Heart left ventricle (tissue), 16 donors: ENCODE measurements at regions not wholly inside any gene's neighbourhood (a gene's known extent, or its start where the extent isn't known, plus 50 kb on each side); places are given as distances from the start of the nearest gene placed in this dataset.

Experiments used
- ATAC-seq, 4 donors: fragments of 200-7000 bp; cut with Tn5 transposase; one replicate each; pipeline ENCODE4 v1.9.1; 2020 to 2022; ENCODE audit warnings: moderate library complexity in 4 of 4, mild to moderate bottlenecking in 3 of 4, moderate number of reproducible peaks in 1 of 4
- DNase-seq, 5 donors: peaks; one replicate each; pipeline ENCODE4 v3.0.0-alpha.2; 2020
- H3K27ac ChIP-seq, 12 donors: fragments of 200-600 bp; sonication (generic) in 4 of 12; one replicate each; pipeline versions ENCODE4 v1.5.0 to v1.8.0; 2016 to 2022; ENCODE audit warnings: mild to moderate bottlenecking in 2 of 12
- H3K27me3 ChIP-seq, 9 donors: fragments of 200-600 bp; sonication (generic) in 2 of 9; one replicate each; pipeline versions ENCODE4 v1.5.1 to v1.8.0; 2016 to 2022; ENCODE audit warnings: mild to moderate bottlenecking in 3 of 9
- H3K36me3 ChIP-seq, 9 donors: fragments of 200-600 bp; sonication (generic) in 2 of 9; one replicate each; pipeline versions ENCODE4 v1.5.0 to v1.8.0; 2018 to 2022; ENCODE audit warnings: mild to moderate bottlenecking in 2 of 9
- H3K4me1 ChIP-seq, 12 donors: fragments of 200-600 bp; sonication (generic) in 4 of 12; one replicate each; pipeline versions ENCODE4 v1.5.0 to v1.8.0; 2016 to 2022; ENCODE audit warnings: mild to moderate bottlenecking in 3 of 12
- H3K4me3 ChIP-seq, 12 donors: fragments of 200-600 bp; sonication (generic) in 4 of 12; one replicate each; pipeline versions ENCODE4 v1.5.0 to v1.8.0; 2017 to 2022; ENCODE audit warnings: mild to moderate bottlenecking in 9 of 12, moderate library complexity in 4 of 12
- H3K9me3 ChIP-seq, 12 donors: fragments of 200-600 bp; sonication (generic) in 4 of 12; one replicate each; pipeline versions ENCODE4 v1.5.0 to v1.8.0; 2016 to 2022; ENCODE audit warnings: mild to moderate bottlenecking in 1 of 12
- CTCF ChIP-seq, 12 donors: fragments of 200-600 bp; sonication (generic) in 4 of 12; IDR thresholded peaks; one replicate each; pipeline versions ENCODE4 v1.5.0 to v1.8.0; 2018 to 2022; ENCODE audit warnings: antibody characterized with exemption in 12 of 12, mild to moderate bottlenecking in 5 of 12
- POLR2A ChIP-seq, 2 donors: fragments of 450-650 bp; IDR thresholded peaks; one replicate each; pipeline ENCODE4 v1.6.1; 2017; ENCODE audit warnings: antibody characterized with exemption in 2 of 2, mild to moderate bottlenecking in 2 of 2, moderate library complexity in 2 of 2
- WGBS, 4 donors: extraction: QIAGEN DNeasy Blood & Tissue Kit in 2 of 4; methylation state at CpG; one replicate each; pipeline versions ENCODE4 v1.1.5 to v1.1.7; 2013 to 2018; 5-methylcytosine and 5-hydroxymethylcytosine counted together
- intact Hi-C, 10 donors: fragments of 100-400 bp; cut with DNase I; formaldehyde crosslinking; loops; one replicate each; pipeline versions ENCODE4 v1.11.1 to v1.14.2; 2022
- donor health status: ischemic (EF 13 %, LVEDD 7.1; RV severe dilation, severe dysfunction).
- donor health status: healthy with polysubstance abuse.
- donor health status: DM: no; HTN: yes; CAD: no.
- donor health status: DM: no; HTN: no; CAD: no.
- donor health status: ischemic (EF 25% LVEDD 6.9; RV normal size, moderate dysfunction).
- donor health status: ischemic (EF 25% LVEDD 5.7; RV mildly dilated, moderate dysfunction).
- donor health status: healthy.
- donor health status: DM: yes; HTN: yes; CAD: no.
- donor health status: ischemic (EF 35%, LVEDD 5.7; RV mildly dilated, moderate dysfunction).
- donor health status: nonischemic (EF 11% LVEDD 7.7; RV severe dilation, severe dysfunction).
- donor health status: DM: yes; HTN: yes; CAD: no.
- donor health status: PGD.
- donor health status: ischemic (EF 29% LVEDD 5.4; RV normal size, mild dysfunction).
- donor health status: nonischemic (EF 23%, LVEDD 6.1; RV moderate dilation, normal function).

GRCh38 chr18:45266023-45266422 is 349.3 kb upstream of the SLC14A2 start:
- no peak overlapping the region for H3K4me3 ChIP-seq
- WGBS, 4 donors: 70 to 90% (median 73%) methylated on average over 3 of the region's 3 CpGs
- ATAC-seq (no peak), DNase-seq (no peak)
- TF ChIP-seq POLR2A (IDR thresholded peaks at IDR 0.05) (no peak), CTCF (IDR thresholded peaks at IDR 0.05) (no peak)
- no peak overlapping the region for H3K27ac ChIP-seq
- H3K36me3 ChIP-seq: no peaks in the 10 kb centered on the region
- no peaks in the 10 kb centered on the region for H3K27me3 ChIP-seq
- H3K4me1 ChIP-seq: no peaks in the 10 kb centered on the region
- peaks cover 0 to 6% (median under 1%) of the 10 kb centered on the region in 12 donors for H3K9me3 ChIP-seq
- intact Hi-C loops: no loop called here

- H3K9me3 ChIP-seq: peaks cover 0 to 19% (median 6%) of the 10 kb centered on the region in 12 donors
- no peaks in the 10 kb centered on the region for H3K27me3 ChIP-seq
- 87 to 95% (median 92%) methylated on average over 1 of the region's 1 CpG for WGBS, 4 donors
- ATAC-seq (no peak), DNase-seq (no peak)
- H3K4me3 ChIP-seq: no peak overlapping the region
- no peaks in the 10 kb centered on the region for H3K36me3 ChIP-seq
- intact Hi-C loops: no loop called here
- no peak overlapping the region for H3K27ac ChIP-seq
- no peaks in the 10 kb centered on the region for H3K4me1 ChIP-seq
- TF ChIP-seq POLR2A (IDR thresholded peaks at IDR 0.05): no peak
- no peak for TF ChIP-seq CTCF (IDR thresholded peaks at IDR 0.05)
Measured at GRCh38 chr18:45267622-45268021, 347.7 kb upstream of the SLC14A2 start.

GRCh38 chr18:45268583-45268982 is 346.7 kb upstream of the SLC14A2 start:
- H3K27ac ChIP-seq: no peak overlapping the region
- no peak for DNase-seq
- TF ChIP-seq CTCF (IDR thresholded peaks at IDR 0.05) (no peak), POLR2A (IDR thresholded peaks at IDR 0.05) (no peak)
- H3K36me3 ChIP-seq: no peaks in the 10 kb centered on the region
- peaks cover 0 to 19% (median 6%) of the 10 kb centered on the region in 12 donors for H3K9me3 ChIP-seq
- no peak overlapping the region for H3K4me3 ChIP-seq
- intact Hi-C loops: no loop called here
- no peak for ATAC-seq
- H3K4me1 ChIP-seq: no peaks in the 10 kb centered on the region
- H3K27me3 ChIP-seq: no peaks in the 10 kb centered on the region
- 63 to 79% (median 70%) methylated on average over 1 of the region's 1 CpG for WGBS, 4 donors

GRCh38 chr18:45270289-45270771 is 344.9 kb upstream of the SLC14A2 start:
- TF ChIP-seq CTCF (IDR thresholded peaks at IDR 0.05) (no peak), POLR2A (IDR thresholded peaks at IDR 0.05) (no peak)
- H3K4me1 ChIP-seq: no peaks in the 10 kb centered on the region
- no peak for ATAC-seq
- intact Hi-C loops: loop anchor here in 5 of 10 donors (10.0 kb wide), 2 partner anchors 114 to 254 kb away; no protein-coding TSS in a partner anchor
- H3K27me3 ChIP-seq: no peaks in the 10 kb centered on the region
- DNase-seq: no peak
- peaks cover 0 to 24% (median 6%) of the 10 kb centered on the region in 12 donors for H3K9me3 ChIP-seq
- no peak overlapping the region for H3K4me3 ChIP-seq
- no peaks in the 10 kb centered on the region for H3K36me3 ChIP-seq
- no peak overlapping the region for H3K27ac ChIP-seq
